ENCODE measurements at regions not wholly inside any gene's neighbourhood (a gene's known extent, or its start where the extent isn't known, plus 50 kb on each side); places are given as distances from the start of the nearest gene placed in this dataset.

GRCh38 chr10:46231087-46231486 lies 55.7 kb upstream of the ANTXRL start:
- H3K9me3 ChIP-seq (ENCODE audit: severe bottlenecking) = no peaks in the 10 kb centered on the region
- ATAC-seq (ENCODE audit: low read depth) = no peak
- TF ChIP-seq CTCF (IDR thresholded peaks at IDR 0.05; ENCODE audit: poor library complexity, severe bottlenecking) = no peak
- no peak overlapping the region for H3K27ac ChIP-seq (ENCODE audit: poor library complexity, severe bottlenecking)
- H3K27me3 ChIP-seq (ENCODE audit: insufficient read depth, poor library complexity, severe bottlenecking) = no peaks in the 10 kb centered on the region
- H3K36me3 ChIP-seq (ENCODE audit: low read depth) = no peaks in the 10 kb centered on the region
- no peaks in the 10 kb centered on the region for H3K4me1 ChIP-seq (ENCODE audit: insufficient read depth, poor library complexity, severe bottlenecking)
- peak; percentile 30 for DNase-seq (ENCODE audit: low spot score)
- no peak overlapping the region for H3K4me3 ChIP-seq (ENCODE audit: severe bottlenecking)

GRCh38 chr10:46232084-46232483 lies 54.7 kb upstream of the ANTXRL start:
- Histone ChIP-seq H3K27me3 (ENCODE audit: insufficient read depth, poor library complexity, severe bottlenecking) (no peaks in the 10 kb centered on the region), H3K27ac (ENCODE audit: poor library complexity, severe bottlenecking) (no peak overlapping the region), H3K4me3 (ENCODE audit: severe bottlenecking) (no peak overlapping the region), H3K36me3 (ENCODE audit: low read depth) (no peaks in the 10 kb centered on the region), H3K4me1 (ENCODE audit: insufficient read depth, poor library complexity, severe bottlenecking) (no peaks in the 10 kb centered on the region), H3K9me3 (ENCODE audit: severe bottlenecking) (no peaks in the 10 kb centered on the region)
- no peak for ATAC-seq (ENCODE audit: low read depth)
- no peak for TF ChIP-seq CTCF (IDR thresholded peaks at IDR 0.05; ENCODE audit: poor library complexity, severe bottlenecking)
- peak; percentile 17 for DNase-seq (ENCODE audit: low spot score)

GRCh38 chr10:46232666-46233065 lies 54.1 kb upstream of the ANTXRL start:
- Histone ChIP-seq H3K9me3 (ENCODE audit: severe bottlenecking) (no peaks in the 10 kb centered on the region), H3K36me3 (ENCODE audit: low read depth) (no peaks in the 10 kb centered on the region), H3K27ac (ENCODE audit: poor library complexity, severe bottlenecking) (no peak overlapping the region), H3K27me3 (ENCODE audit: insufficient read depth, poor library complexity, severe bottlenecking) (no peaks in the 10 kb centered on the region), H3K4me3 (ENCODE audit: severe bottlenecking) (no peak overlapping the region), H3K4me1 (ENCODE audit: insufficient read depth, poor library complexity, severe bottlenecking) (no peaks in the 10 kb centered on the region)
- peak; percentile 19 for DNase-seq (ENCODE audit: low spot score)
- TF ChIP-seq CTCF (IDR thresholded peaks at IDR 0.05; ENCODE audit: poor library complexity, severe bottlenecking) = no peak
- no peak for ATAC-seq (ENCODE audit: low read depth)

GRCh38 chr10:46233181-46233580 lies 53.6 kb upstream of the ANTXRL start:
- no peak for DNase-seq (ENCODE audit: low spot score)
- H3K4me1 ChIP-seq (ENCODE audit: insufficient read depth, poor library complexity, severe bottlenecking) = no peaks in the 10 kb centered on the region
- TF ChIP-seq CTCF (IDR thresholded peaks at IDR 0.05; ENCODE audit: poor library complexity, severe bottlenecking) = no peak
- H3K27me3 ChIP-seq (ENCODE audit: insufficient read depth, poor library complexity, severe bottlenecking) = no peaks in the 10 kb centered on the region
- no peaks in the 10 kb centered on the region for H3K36me3 ChIP-seq (ENCODE audit: low read depth)
- no peak overlapping the region for H3K27ac ChIP-seq (ENCODE audit: poor library complexity, severe bottlenecking)
- ATAC-seq (ENCODE audit: low read depth) = no peak
- no peak overlapping the region for H3K4me3 ChIP-seq (ENCODE audit: severe bottlenecking)
- no peaks in the 10 kb centered on the region for H3K9me3 ChIP-seq (ENCODE audit: severe bottlenecking)

GRCh38 chr10:46234026-46234425 lies 52.8 kb upstream of the ANTXRL start:
- Histone ChIP-seq H3K4me3 (ENCODE audit: severe bottlenecking) (no peak overlapping the region), H3K4me1 (ENCODE audit: insufficient read depth, poor library complexity, severe bottlenecking) (no peaks in the 10 kb centered on the region), H3K9me3 (ENCODE audit: severe bottlenecking) (no peaks in the 10 kb centered on the region), H3K36me3 (ENCODE audit: low read depth) (no peaks in the 10 kb centered on the region), H3K27me3 (ENCODE audit: insufficient read depth, poor library complexity, severe bottlenecking) (no peaks in the 10 kb centered on the region), H3K27ac (ENCODE audit: poor library complexity, severe bottlenecking) (no peak overlapping the region)
- DNase-seq (ENCODE audit: low spot score) (peak; percentile 11), ATAC-seq (ENCODE audit: low read depth) (no peak)
- TF ChIP-seq CTCF (IDR thresholded peaks at IDR 0.05; ENCODE audit: poor library complexity, severe bottlenecking) = no peak
